ENCODE measurements at regions not wholly inside any gene's neighbourhood (a gene's known extent, or its start where the extent isn't known, plus 50 kb on each side); places are given as distances from the start of the nearest gene placed in this dataset.

DNA sequence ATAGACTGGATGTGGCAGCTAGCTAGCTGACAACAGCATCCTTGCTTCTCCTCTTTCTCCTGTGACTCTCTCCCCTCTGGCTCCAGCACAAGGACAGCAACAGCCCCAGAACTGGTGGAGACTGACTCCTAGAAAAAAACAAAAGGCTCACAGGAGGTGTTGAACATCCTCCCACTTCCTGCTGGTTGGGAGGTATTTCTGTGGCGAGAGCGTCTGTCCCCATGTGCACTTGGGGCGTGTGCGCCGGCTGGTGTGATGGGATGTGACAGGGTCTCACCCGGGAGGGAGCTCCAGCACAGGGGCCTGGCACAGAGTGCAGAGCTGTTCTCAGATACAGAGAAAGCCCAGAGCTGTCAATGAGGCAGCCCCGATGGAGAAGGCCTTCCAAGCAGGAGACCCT is 107.2 kb upstream of the E2F8 start:
- TF ChIP-seq POLR2A (IDR thresholded peaks at IDR 0.05) (no peak), EP300 (IDR thresholded peaks at IDR 0.05) (no peak), POLR2AphosphoS5 (IDR thresholded peaks at IDR 0.05) (no peak)
- TF ChIP-seq, protein P1, sequence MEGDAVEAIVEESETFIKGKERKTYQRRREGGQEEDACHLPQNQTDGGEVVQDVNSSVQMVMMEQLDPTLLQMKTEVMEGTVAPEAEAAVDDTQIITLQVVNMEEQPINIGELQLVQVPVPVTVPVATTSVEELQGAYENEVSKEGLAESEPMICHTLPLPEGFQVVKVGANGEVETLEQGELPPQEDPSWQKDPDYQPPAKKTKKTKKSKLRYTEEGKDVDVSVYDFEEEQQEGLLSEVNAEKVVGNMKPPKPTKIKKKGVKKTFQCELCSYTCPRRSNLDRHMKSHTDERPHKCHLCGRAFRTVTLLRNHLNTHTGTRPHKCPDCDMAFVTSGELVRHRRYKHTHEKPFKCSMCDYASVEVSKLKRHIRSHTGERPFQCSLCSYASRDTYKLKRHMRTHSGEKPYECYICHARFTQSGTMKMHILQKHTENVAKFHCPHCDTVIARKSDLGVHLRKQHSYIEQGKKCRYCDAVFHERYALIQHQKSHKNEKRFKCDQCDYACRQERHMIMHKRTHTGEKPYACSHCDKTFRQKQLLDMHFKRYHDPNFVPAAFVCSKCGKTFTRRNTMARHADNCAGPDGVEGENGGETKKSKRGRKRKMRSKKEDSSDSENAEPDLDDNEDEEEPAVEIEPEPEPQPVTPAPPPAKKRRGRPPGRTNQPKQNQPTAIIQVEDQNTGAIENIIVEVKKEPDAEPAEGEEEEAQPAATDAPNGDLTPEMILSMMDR (IDR thresholded peaks at IDR 0.05): no peak
- H3K4me3 ChIP-seq: no peak overlapping the region
- no peak overlapping the region for H3K27ac ChIP-seq
- peaks cover 14 to 90% (median 51%) of the 10 kb centered on the region in 3 donors for H3K27me3 ChIP-seq
- no peaks in the 10 kb centered on the region for H3K36me3 ChIP-seq
- 51 to 61% methylated on average over 7 of the region's 7 CpGs for whole genome bisulfite sequencing, 2 donors
- H3K9me3 ChIP-seq: no peaks in the 10 kb centered on the region
- DNase-seq: no peak
- H3K4me1 ChIP-seq: peaks cover 0 to 21% (median 17%) of the 10 kb centered on the region in 4 donors
- intact Hi-C loops (cut with DNase I): no loop called here

DNA sequence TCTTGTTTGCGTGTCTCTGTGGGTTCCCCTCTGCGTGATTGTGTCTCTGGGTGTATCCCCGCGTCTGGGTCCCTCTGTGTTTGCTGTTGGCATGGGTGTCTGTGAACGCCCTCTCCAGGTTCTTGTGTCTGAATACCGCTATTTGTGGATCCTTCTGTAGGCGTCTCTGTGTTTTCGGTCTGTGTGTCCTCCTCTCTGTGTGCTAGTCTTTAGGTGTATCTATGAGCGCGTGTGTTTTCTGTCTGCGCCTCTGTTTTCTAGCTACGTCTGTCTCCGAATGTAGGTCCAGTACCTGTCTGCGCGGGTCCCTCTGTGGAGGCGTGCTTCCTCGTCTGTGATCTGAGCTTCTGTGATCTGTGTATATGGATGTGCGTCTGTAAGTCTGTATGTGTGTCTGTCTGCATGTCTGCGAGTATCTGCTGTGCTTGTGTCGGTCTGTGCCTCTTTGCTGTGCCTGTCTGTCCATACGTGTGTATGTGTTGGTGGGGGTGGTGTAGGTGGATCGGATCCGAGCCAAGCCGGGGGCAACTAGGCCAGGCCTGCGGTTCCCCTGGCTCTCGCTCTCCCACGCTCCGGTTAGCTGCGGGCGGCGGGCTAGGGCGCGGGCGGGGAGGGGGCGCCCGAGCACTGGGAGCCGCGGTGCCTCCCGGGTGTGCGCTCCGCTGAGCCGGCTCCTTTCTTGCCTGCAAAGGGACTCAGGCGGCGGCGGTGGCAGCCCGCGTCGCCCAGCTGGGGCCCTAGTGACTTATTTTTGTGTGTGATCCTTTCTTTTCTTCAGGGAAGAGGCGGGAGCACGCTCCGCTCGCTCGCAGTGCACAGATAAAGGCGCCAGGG is 105.3 kb upstream of the E2F8 start:
- intact Hi-C loops (cut with DNase I): no loop called here
- no peaks in the 10 kb centered on the region for H3K9me3 ChIP-seq
- H3K27me3 ChIP-seq: peaks cover 14 to 76% (median 49%) of the 10 kb centered on the region in 3 donors
- H3K4me1 ChIP-seq: peaks cover 0 to 21% (median 17%) of the 10 kb centered on the region in 4 donors
- H3K27ac ChIP-seq: no peak overlapping the region
- no peak for DNase-seq
- TF ChIP-seq, protein P1 (IDR thresholded peaks at IDR 0.05): no peak
- TF ChIP-seq EP300 (IDR thresholded peaks at IDR 0.05) (no peak), POLR2A (IDR thresholded peaks at IDR 0.05) (no peak), POLR2AphosphoS5 (IDR thresholded peaks at IDR 0.05) (no peak)
- H3K36me3 ChIP-seq: no peaks in the 10 kb centered on the region
- WGBS, 2 donors: 7 to 11% methylated on average over 54 of the region's 54 CpGs
- H3K4me3 ChIP-seq: peak overlapping the region in 3 of 4 donors; percentile 23 to 35 (median 34)

DNA sequence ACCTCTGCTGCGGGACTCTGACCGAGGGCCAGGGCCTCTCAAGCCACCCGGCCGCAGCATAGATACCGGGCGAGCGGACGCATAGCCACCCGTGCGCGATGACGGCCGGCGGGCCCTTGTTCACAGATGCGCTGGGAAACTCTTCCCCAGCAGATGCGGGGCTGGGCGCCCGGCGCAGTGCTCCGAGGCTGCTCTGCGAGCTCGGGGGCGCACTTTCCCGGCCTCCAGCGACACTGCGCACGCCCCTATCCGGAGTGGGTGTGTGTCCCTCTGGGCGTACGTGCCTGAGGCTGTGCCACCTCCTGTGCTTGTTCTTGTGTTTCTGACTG is 104.7 kb upstream of the E2F8 start:
- DNase-seq: no peak
- intact Hi-C loops (cut with DNase I): no loop called here
- Histone ChIP-seq H3K4me1 (peaks cover 0 to 21% (median 17%) of the 10 kb centered on the region in 4 donors), H3K4me3 (peak overlapping the region in 3 of 4 donors; percentile 23 to 35 (median 34)), H3K9me3 (no peaks in the 10 kb centered on the region), H3K27ac (no peak overlapping the region), H3K36me3 (no peaks in the 10 kb centered on the region), H3K27me3 (peaks cover 14 to 70% (median 43%) of the 10 kb centered on the region in 3 donors)
- no peak for TF ChIP-seq POLR2AphosphoS5 (IDR thresholded peaks at IDR 0.05)
- TF ChIP-seq EP300 (IDR thresholded peaks at IDR 0.05): no peak
- TF ChIP-seq, protein P1 (IDR thresholded peaks at IDR 0.05): no peak
- TF ChIP-seq POLR2A (IDR thresholded peaks at IDR 0.05): no peak
- 3 to 7% methylated on average over 30 of the region's 30 CpGs for WGBS, 2 donors

DNA sequence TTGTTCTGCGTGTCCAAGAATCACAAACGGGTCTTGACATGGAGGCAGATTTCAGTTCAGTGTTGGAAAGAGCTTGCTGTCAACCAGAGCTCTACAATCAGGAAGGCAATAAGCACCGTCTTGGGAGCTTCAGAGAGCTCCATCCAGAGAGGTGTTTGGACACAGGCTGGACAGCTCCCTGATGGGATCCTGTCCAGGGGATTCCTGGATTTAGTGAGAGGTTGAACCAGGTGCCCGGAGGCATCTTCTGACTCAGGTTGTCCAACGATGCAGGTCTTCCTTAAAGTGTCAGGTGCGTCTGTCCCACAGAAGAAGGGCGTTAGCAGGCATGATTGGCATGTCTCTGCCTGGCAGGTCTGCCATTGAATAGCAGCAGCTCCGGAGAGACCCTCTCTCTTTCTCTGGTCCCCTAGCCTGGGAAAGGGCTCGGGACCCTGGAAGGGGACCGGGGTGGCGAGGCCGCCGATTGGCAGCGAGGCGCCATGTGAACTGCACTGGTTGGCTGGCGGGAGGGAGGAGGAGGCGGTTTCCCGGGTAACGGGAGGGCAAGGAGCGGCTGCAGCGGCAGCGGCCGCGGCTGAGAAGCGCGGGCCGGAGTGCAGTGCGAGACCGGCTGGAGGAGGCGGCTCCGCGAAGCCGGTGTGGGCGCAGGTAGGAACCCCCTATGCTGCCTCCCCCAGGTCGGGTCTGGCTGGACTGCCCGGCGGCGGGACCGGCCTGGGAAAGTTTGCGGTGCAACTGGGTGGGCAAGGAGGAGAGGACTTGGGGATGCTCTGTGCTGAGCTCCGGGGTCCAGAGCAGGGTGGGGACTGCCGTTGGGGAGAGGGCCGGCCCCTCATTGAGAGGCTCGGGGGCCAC is 104.1 kb upstream of the E2F8 start:
- Histone ChIP-seq H3K27me3 (peaks cover 14 to 64% (median 38%) of the 10 kb centered on the region in 3 donors), H3K36me3 (no peaks in the 10 kb centered on the region), H3K27ac (no peak overlapping the region), H3K4me3 (peak overlapping the region in 3 of 4 donors; percentile 23 to 35 (median 34)), H3K9me3 (no peaks in the 10 kb centered on the region), H3K4me1 (peaks cover 0 to 21% (median 17%) of the 10 kb centered on the region in 4 donors)
- peak; percentile 66 for DNase-seq
- intact Hi-C loops (cut with DNase I): no loop called here
- no peak for TF ChIP-seq EP300 (IDR thresholded peaks at IDR 0.05)
- TF ChIP-seq POLR2A (IDR thresholded peaks at IDR 0.05): no peak
- TF ChIP-seq, protein P1 (IDR thresholded peaks at IDR 0.05): no peak
- TF ChIP-seq POLR2AphosphoS5 (IDR thresholded peaks at IDR 0.05): no peak
- WGBS, 2 donors: 7 to 11% methylated on average over 44 of the region's 44 CpGs
